ENCODE measurements at regions not wholly inside any gene's neighbourhood (a gene's known extent, or its start where the extent isn't known, plus 50 kb on each side); places are given as distances from the start of the nearest gene placed in this dataset.

GRCh38 chr9:108311745-108312144 is 544.0 kb downstream of the ACTL7B start:
- intact Hi-C loops (cut with micrococcal nuclease), result no loop called here
- no TSS peak for BruUV-seq (replicated peaks)
- Histone ChIP-seq H3K79me2 (ENCODE audit: control insufficient read depth, insufficient read depth, low read length) (no peaks in the 10 kb centered on the region), H3K27ac (ENCODE audit: insufficient read depth, low read depth, low read length) (no peak overlapping the region), H2AFZ (ENCODE audit: low read depth, low read length) (no peak overlapping the region), H3K4me1 (ENCODE audit: control insufficient read depth, extremely low read depth, insufficient read depth, low read length) (no peaks in the 10 kb centered on the region), H3K27me3 (ENCODE audit: control insufficient read depth in 2 of 2, insufficient read depth in 2 of 2, low read length in 2 of 2) (no peaks in the 10 kb centered on the region), H3K9me3 (replicated peaks; ENCODE audit: control insufficient read depth, insufficient read depth, low read length) (no peaks in the 10 kb centered on the region), H3K9ac (replicated peaks; ENCODE audit: extremely low read depth, insufficient read depth, low read length) (no peak overlapping the region), H3K4me2 (ENCODE audit: insufficient read depth, low read length) (no peak overlapping the region), H3K36me3 (ENCODE audit: control insufficient read depth in 2 of 2, extremely low read depth in 1 of 2, insufficient read depth in 2 of 2, low read length in 2 of 2) (no peaks in the 10 kb centered on the region), H3K9me1 (replicated peaks; ENCODE audit: control insufficient read depth, extremely low read depth, insufficient read depth, low read length) (no peaks in the 10 kb centered on the region), H3K4me3 (replicated peaks in 1 of 3; ENCODE audit: insufficient read depth in 1 of 3, low read depth in 1 of 3, low read length in 3 of 3) (no peak overlapping the region), H4K20me1 (replicated peaks; ENCODE audit: control insufficient read depth, extremely low read depth, insufficient read depth, low read length) (no peaks in the 10 kb centered on the region)
- FAIRE-seq, result no peak
- no peak for DNase-seq (ENCODE audit: low read depth, low spot score)
- CTCF ChIA-PET, result interaction anchor here (1.2 kb wide), 1 partner anchor 254 kb away, joined by 3 read pairs; no protein-coding TSS in a partner anchor
- POLR2A ChIA-PET, result no interaction called here
- TF ChIP-seq, protein P1, sequence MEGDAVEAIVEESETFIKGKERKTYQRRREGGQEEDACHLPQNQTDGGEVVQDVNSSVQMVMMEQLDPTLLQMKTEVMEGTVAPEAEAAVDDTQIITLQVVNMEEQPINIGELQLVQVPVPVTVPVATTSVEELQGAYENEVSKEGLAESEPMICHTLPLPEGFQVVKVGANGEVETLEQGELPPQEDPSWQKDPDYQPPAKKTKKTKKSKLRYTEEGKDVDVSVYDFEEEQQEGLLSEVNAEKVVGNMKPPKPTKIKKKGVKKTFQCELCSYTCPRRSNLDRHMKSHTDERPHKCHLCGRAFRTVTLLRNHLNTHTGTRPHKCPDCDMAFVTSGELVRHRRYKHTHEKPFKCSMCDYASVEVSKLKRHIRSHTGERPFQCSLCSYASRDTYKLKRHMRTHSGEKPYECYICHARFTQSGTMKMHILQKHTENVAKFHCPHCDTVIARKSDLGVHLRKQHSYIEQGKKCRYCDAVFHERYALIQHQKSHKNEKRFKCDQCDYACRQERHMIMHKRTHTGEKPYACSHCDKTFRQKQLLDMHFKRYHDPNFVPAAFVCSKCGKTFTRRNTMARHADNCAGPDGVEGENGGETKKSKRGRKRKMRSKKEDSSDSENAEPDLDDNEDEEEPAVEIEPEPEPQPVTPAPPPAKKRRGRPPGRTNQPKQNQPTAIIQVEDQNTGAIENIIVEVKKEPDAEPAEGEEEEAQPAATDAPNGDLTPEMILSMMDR (IDR thresholded peaks at IDR 0.05; ENCODE audit: extremely low read depth in 1 of 2, insufficient read depth in 1 of 2, low read depth in 1 of 2, low read length in 2 of 2), result no peak
- TF ChIP-seq MYC (IDR thresholded peaks at IDR 0.05; ENCODE audit: low read depth, low read length) (no peak), FOS (IDR thresholded peaks at IDR 0.05; ENCODE audit: borderline replicate concordance, insufficient read depth, low read length) (no peak), POLR2AphosphoS5 (IDR thresholded peaks at IDR 0.05; ENCODE audit: insufficient read depth, low read depth, low read length) (no peak), JUN (IDR thresholded peaks at IDR 0.05; ENCODE audit: borderline replicate concordance, insufficient read depth, insufficient read length, low read depth) (no peak)
- dilution Hi-C loops (cut with MboI; ENCODE audit: extremely low pct_ligation_motif_present, low sequenced_read_pairs), result no loop called here

- no peak for TF ChIP-seq POLR2A (IDR thresholded peaks at IDR 0.05; ENCODE audit: low read depth, low read length)
- no peak for TF ChIP-seq POLR2AphosphoS5 (IDR thresholded peaks at IDR 0.05; ENCODE audit: insufficient read depth, low read depth, low read length)
- no peak for TF ChIP-seq FOS (IDR thresholded peaks at IDR 0.05; ENCODE audit: borderline replicate concordance, insufficient read depth, low read length)
- TF ChIP-seq EZH2 (IDR thresholded peaks at IDR 0.05; ENCODE audit: borderline replicate concordance, low read depth, low read length, severe bottlenecking), result no peak
- TF ChIP-seq, protein P2, sequence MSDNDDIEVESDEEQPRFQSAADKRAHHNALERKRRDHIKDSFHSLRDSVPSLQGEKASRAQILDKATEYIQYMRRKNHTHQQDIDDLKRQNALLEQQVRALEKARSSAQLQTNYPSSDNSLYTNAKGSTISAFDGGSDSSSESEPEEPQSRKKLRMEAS (IDR thresholded peaks at IDR 0.05; ENCODE audit: insufficient read depth, insufficient read length), result no peak
- TF ChIP-seq MYC (IDR thresholded peaks at IDR 0.05; ENCODE audit: low read depth, low read length), result no peak
- TF ChIP-seq, protein P1 (IDR thresholded peaks at IDR 0.05; ENCODE audit: extremely low read depth in 1 of 2, insufficient read depth in 1 of 2, low read depth in 1 of 2, low read length in 2 of 2), result no peak
- no peak for TF ChIP-seq JUN (IDR thresholded peaks at IDR 0.05; ENCODE audit: borderline replicate concordance, insufficient read depth, insufficient read length, low read depth)
- no peak for TF ChIP-seq GATA2 (IDR thresholded peaks at IDR 0.05; ENCODE audit: insufficient read depth, insufficient read length, low read depth, low read length)
- no peak for DNase-seq (ENCODE audit: low read depth, low spot score)
- CTCF ChIA-PET, result no interaction called here
- intact Hi-C loops (cut with micrococcal nuclease) (no loop called here), dilution Hi-C loops (cut with MboI; ENCODE audit: extremely low pct_ligation_motif_present, low sequenced_read_pairs) (no loop called here)
- no TSS peak for BruUV-seq (replicated peaks)
- FAIRE-seq, result no peak
- Histone ChIP-seq H2AFZ (ENCODE audit: low read depth, low read length) (no peak overlapping the region), H3K9ac (replicated peaks; ENCODE audit: extremely low read depth, insufficient read depth, low read length) (no peak overlapping the region), H3K79me2 (ENCODE audit: control insufficient read depth, insufficient read depth, low read length) (no peaks in the 10 kb centered on the region), H3K4me3 (replicated peaks in 1 of 3; ENCODE audit: insufficient read depth in 1 of 3, low read depth in 1 of 3, low read length in 3 of 3) (no peak overlapping the region), H3K27ac (ENCODE audit: insufficient read depth, low read depth, low read length) (no peak overlapping the region), H3K4me2 (ENCODE audit: insufficient read depth, low read length) (no peak overlapping the region), H4K20me1 (replicated peaks; ENCODE audit: control insufficient read depth, extremely low read depth, insufficient read depth, low read length) (no peaks in the 10 kb centered on the region), H3K9me3 (replicated peaks; ENCODE audit: control insufficient read depth, insufficient read depth, low read length) (no peaks in the 10 kb centered on the region), H3K9me1 (replicated peaks; ENCODE audit: control insufficient read depth, extremely low read depth, insufficient read depth, low read length) (no peaks in the 10 kb centered on the region), H3K4me1 (ENCODE audit: control insufficient read depth, extremely low read depth, insufficient read depth, low read length) (no peaks in the 10 kb centered on the region), H3K27me3 (ENCODE audit: control insufficient read depth in 2 of 2, insufficient read depth in 2 of 2, low read length in 2 of 2) (no peaks in the 10 kb centered on the region), H3K36me3 (ENCODE audit: control insufficient read depth in 2 of 2, extremely low read depth in 1 of 2, insufficient read depth in 2 of 2, low read length in 2 of 2) (no peaks in the 10 kb centered on the region)
- POLR2A ChIA-PET, result no interaction called here
These were observed 545.6 kb downstream of the ACTL7B start for GRCh38 chr9:108310202-108310601.

Data from endothelial cell of umbilical vein (primary cell).